GM12891 (cell line): ENCODE measurements at regions not wholly inside any gene's neighbourhood (a gene's known extent, or its start where the extent isn't known, plus 50 kb on each side); places are given as distances from the start of the nearest gene placed in this dataset.

Source experiments
- DNase-seq: peaks from one replicate; pipeline ENCODE4 v3.0.0; 2011; ENCODE audit warnings: low spot score; ENCODE audit not compliant: insufficient read length
- FAIRE-seq: peaks from 2 replicates; lab custom pipeline; 2011; peaks lifted over from hg19 to GRCh38; lab: Jason Lieb, UNC
- PAX5 ChIP-seq: IDR thresholded peaks from 2 replicates; pipeline ENCODE4 v1.6.1; 2011; ENCODE audit warnings: low read length, moderate library complexity, mild to moderate bottlenecking; ENCODE audit not compliant: insufficient read depth, severe bottlenecking
- POLR2A ChIP-seq: IDR thresholded peaks from 2 replicates; pipeline ENCODE4 v1.6.1; 2011; ENCODE audit warnings: low read depth, low read length, control low read depth
- POLR2AphosphoS5 ChIP-seq: IDR thresholded peaks from 2 replicates; pipeline ENCODE4 v1.6.1; 2011; ENCODE audit warnings: low read depth, low read length, control low read depth
- POU2F2 ChIP-seq: IDR thresholded peaks from 2 replicates; pipeline ENCODE4 v1.6.1; 2011; ENCODE audit warnings: low read depth, mild to moderate bottlenecking, control low read depth, low read length, moderate library complexity
- SPI1 ChIP-seq: IDR thresholded peaks from 2 replicates; pipeline ENCODE4 v1.6.1; 2011; ENCODE audit warnings: low read depth, low read length, control low read depth
- TAF1 ChIP-seq: IDR thresholded peaks from 2 replicates; pipeline ENCODE4 v1.6.1; 2011; ENCODE audit warnings: low read depth, low read length, control low read depth

DNA sequence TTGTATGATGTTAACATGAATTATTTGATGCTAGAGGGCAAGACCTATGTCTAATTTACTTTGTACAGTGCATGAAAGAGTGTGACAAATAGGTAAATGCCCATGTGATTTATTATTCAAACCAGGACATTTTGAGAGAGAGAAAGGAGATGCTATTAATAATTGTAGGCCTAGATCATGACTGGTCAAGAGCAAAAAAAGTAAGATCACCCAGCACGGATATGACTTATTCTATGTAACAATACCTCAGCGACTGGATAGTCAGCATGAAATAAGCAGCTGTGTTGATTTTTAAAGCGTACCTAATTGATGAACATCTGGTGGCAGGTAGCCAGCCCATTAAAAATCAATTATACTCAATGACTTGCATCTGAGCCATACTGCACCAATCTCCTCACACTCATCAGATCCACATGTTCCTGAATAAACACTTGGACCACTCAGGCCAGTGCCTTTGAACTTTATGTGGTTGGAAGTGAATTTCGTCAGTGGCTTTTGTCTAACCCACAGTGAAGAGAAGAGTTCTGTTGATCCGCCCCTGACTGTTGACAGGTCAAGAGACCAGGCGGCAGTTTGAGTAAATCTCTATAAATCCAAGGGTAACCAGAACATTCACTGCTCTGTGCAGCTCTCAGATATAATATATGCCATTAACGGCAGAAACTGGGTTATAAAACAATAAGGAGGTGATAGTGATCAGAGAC lies 435.3 kb downstream of the MDFIC start:
- peak; percentile 31 for FAIRE-seq
- DNase-seq, result no peak

DNA sequence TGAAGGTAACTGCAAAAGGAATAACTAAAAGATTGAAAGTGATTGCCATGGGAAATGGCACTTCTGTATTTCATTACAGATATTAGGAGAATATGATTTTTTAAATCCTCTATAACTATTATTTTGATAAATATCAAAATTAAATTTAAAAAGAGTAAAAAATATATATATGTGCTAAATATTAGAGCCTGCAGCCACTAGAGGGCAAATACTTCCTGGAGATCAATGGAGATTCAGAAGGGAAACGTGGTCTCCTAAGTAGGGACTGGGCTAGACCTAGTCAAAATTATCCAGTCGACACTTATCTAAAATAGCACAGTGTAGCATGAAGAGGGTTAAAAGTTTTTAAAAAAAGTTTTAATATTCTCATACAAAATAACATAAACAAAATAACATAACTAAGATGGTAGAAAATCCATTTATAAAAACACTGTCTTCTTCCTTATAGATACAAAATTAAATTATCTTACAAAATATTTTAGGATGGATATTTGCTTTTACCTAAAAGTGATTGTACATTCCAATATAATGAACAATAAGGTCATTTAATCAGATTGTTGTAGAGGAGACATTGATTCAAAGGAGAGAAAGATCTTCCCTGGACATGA lies 434.3 kb downstream of the MDFIC start:
- FAIRE-seq (no peak), DNase-seq (peak; percentile 0)
- no peak for TF ChIP-seq POLR2AphosphoS5
- no peak for TF ChIP-seq PAX5
- TF ChIP-seq SPI1, result no peak
- TF ChIP-seq POLR2A, result no peak
- no peak for TF ChIP-seq TAF1
- no peak for TF ChIP-seq POU2F2

More for the DNA sequence above, 435.3 kb downstream of the MDFIC start:
- no peak for TF ChIP-seq TAF1
- no peak for TF ChIP-seq POLR2AphosphoS5
- TF ChIP-seq POU2F2, result no peak
- TF ChIP-seq SPI1, result no peak
- TF ChIP-seq PAX5, result no peak
- TF ChIP-seq POLR2A, result no peak

DNA sequence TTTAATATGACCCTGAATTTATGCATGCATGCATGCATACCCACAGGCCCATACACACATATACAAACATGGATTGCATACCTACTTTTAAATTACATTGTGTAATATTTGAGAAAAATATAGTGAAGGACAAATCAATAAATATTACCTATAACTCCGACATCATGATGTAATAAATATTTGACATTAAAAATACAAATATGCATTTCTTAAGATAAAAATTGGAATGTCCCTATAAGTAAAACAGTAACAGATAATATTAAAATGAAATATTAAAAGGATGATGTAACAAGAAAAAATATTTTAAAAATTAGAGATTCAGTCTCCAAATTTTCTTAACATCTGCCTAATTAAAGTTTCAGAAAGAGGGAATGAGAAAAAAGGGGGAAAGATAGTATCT lies 433.0 kb downstream of the MDFIC start:
- no peak for FAIRE-seq
- TF ChIP-seq TAF1 (no peak), POU2F2 (no peak), SPI1 (no peak), POLR2AphosphoS5 (no peak)
- DNase-seq, result no peak

DNA sequence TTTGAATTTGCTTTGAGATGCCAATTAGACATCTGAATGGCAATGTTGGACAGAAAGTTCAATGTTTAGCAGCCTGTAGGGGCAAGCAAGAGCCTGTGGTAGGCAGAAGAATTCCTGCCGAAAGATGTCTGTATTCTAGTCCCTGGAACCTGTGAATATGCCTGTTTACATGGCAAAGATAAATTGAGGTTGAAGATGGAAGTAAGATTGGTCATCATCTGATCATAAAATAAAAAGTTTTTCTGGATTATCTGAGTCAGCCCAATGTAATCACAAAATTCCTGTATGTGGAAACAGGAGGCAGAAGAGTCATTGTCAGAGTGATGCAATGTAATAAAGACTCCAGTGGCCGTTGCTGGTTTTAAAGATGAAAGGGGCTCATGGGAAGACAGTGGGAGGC lies 430.5 kb downstream of the MDFIC start:
- DNase-seq (no peak), FAIRE-seq (no peak)
- no peak for TF ChIP-seq TAF1
- no peak for TF ChIP-seq POLR2AphosphoS5

DNA sequence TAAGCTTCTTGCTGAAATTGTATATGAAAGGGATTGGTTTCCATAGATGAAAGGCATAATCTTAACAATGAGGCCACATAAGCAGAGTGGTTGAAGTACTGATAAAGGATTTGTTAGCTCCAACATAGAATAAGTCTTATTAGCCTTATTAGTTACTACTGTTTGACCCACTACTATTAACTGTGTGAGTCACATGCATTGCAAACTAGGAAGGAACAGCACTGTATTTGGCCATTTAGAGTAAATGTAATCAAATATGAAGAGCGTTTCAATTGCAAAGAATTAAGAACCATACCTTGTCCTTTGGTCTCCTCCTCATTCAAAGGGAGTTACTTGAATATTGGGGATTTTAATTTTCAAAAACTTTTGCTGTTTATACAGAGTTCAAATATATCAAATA lies 428.9 kb downstream of the MDFIC start:
- TF ChIP-seq POLR2A (no peak), SPI1 (no peak), POU2F2 (no peak), TAF1 (no peak), PAX5 (no peak), POLR2AphosphoS5 (no peak)
- FAIRE-seq (no peak), DNase-seq (no peak)

DNA sequence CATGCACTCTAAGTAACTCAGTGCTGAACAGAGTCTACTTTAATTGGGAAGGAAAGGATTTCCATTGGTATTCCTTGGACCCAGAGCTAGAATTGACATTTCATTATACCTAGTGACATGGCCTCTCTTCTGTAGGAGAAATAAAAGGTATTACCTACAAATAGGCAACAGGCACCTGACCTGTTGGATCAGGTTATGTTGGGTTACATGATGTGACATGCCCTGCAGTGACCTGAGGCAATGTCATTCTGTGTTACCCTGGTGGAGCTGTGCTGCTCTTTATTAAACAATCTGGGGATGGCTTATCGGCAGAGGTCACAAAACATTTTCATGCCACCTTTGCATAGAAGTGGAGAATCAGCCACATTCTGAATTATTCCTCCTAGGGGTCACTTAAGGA lies 427.7 kb downstream of the MDFIC start:
- no peak for FAIRE-seq
- TF ChIP-seq TAF1, result no peak
- TF ChIP-seq POU2F2, result no peak
- no peak for TF ChIP-seq SPI1
- no peak for TF ChIP-seq POLR2A
- no peak for TF ChIP-seq PAX5
- no peak for TF ChIP-seq POLR2AphosphoS5
- DNase-seq, result no peak

DNA sequence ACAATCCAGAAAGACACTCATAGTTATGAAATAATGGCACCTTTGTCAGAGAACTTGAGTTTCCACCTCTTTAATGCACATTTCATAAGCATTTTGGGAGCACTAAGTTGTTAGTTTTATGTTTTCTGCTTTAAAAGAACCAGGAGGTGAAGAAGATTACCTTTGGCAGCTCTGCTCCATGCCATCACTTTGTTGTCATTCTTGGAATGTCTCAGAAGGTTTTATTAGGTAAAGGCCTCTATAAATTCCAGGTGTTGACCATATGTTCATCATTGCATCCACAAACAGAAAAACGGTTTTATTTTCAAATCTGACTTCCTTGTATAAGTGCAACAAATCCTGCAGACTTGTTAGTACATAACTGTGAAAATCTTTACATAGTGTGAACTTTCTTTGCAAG lies 424.8 kb downstream of the MDFIC start:
- TF ChIP-seq POU2F2, result no peak
- no peak for TF ChIP-seq POLR2AphosphoS5
- no peak for TF ChIP-seq POLR2A
- TF ChIP-seq PAX5, result no peak
- no peak for TF ChIP-seq SPI1
- no peak for TF ChIP-seq TAF1
- FAIRE-seq (no peak), DNase-seq (no peak)

DNA sequence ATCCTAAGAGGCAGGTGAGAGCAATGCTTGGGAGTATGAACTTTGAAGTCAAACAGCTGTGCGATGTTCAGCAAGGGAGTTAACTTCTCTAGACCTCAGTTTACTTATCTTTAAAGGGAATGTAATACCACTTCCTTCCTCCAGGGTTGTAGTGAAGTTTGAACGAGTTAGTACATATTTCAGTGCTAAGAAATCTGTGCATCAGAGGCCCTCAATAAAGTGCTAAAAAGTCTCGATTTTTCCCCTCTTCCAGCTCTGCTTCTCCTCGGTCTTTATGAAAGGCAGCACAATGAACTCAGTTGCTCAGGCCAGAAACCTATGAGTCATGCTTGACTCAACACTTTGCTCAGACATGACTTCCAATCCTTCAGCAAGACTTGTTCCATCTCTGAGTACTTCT lies 418.9 kb downstream of the MDFIC start:
- TF ChIP-seq POU2F2, result no peak
- 0 out of 2 replicates have a peak, but pooled peaks have one; percentile 7 for TF ChIP-seq SPI1
- DNase-seq, result no peak
- FAIRE-seq, result no peak

DNA sequence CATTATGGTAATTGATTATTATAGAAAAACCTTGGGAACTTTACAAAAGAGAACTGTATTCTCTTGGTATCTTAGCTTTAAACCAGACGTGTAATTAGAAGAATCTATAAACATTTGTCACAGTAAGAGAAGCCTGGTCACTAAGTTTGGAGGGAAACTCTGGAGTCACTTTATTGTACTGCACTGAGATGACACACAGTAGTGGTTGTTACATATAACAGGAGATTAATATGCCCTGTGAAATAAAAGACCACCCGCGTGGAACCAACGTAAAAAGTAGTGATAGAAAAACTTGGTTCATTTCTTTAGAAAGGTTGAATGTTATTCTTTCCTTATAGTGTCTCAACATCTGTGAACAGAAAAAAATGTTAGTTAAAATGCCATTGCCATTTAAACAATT lies 416.1 kb downstream of the MDFIC start:
- FAIRE-seq (no peak), DNase-seq (no peak)
- TF ChIP-seq POU2F2, result no peak
- TF ChIP-seq POLR2AphosphoS5, result no peak
- no peak for TF ChIP-seq POLR2A
- no peak for TF ChIP-seq SPI1
- no peak for TF ChIP-seq PAX5
- TF ChIP-seq TAF1, result no peak

DNA sequence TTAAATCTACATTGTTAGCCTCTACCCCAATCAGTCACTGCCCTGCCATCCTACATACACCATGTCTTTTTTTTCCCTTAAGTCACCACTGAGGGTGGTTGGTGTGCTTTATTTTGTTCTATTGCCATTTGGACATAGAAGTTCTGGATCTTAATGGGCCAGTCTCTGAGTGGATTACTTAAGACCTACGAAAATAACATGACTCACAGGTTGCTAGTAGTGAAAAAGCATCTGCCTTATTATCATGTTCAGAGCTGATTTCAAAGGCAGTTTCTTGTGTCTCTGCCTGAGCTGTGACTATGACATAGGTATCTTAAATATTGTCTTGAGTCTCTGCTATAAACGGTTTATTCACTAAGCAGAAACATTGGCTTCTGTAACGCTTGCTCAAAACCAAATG lies 410.8 kb downstream of the MDFIC start:
- FAIRE-seq (no peak), DNase-seq (no peak)
- no peak for TF ChIP-seq SPI1
- TF ChIP-seq POLR2A, result no peak
- no peak for TF ChIP-seq POU2F2
- no peak for TF ChIP-seq PAX5
- TF ChIP-seq POLR2AphosphoS5, result no peak
- no peak for TF ChIP-seq TAF1
